Right lobe of liver (tissue), 6 donors: ENCODE measurements at regions not wholly inside any gene's neighbourhood (a gene's known extent, or its start where the extent isn't known, plus 50 kb on each side); places are given as distances from the start of the nearest gene placed in this dataset.

ENCODE experiments used
- ATAC-seq, 4 donors: fragments of 200-7000 bp; cut with Tn5 transposase; one replicate each; pipeline ENCODE4 v1.9.1; 2020; ENCODE audit warnings: mild to moderate bottlenecking in 4 of 4, moderate library complexity in 4 of 4
- DNase-seq, 3 donors: peaks; one replicate each; pipeline ENCODE4 v3.0.0-alpha.2; 2020
- H3K27ac ChIP-seq, 3 donors: fragments of 200-600 bp; one replicate each; pipeline ENCODE4 v1.8.0; 2022
- H3K27me3 ChIP-seq, 2 donors: fragments of 200-600 bp; one replicate each; pipeline ENCODE4 v1.8.0; 2022
- H3K36me3 ChIP-seq, 4 donors: fragments of 200-600 bp; sonication (generic) in 1 of 4; one replicate each; pipeline versions ENCODE4 v1.5.1 to v1.8.0; 2017 to 2022; ENCODE audit warnings: control low read depth in 1 of 4
- H3K4me1 ChIP-seq, 4 donors: fragments of 200-600 bp; sonication (generic) in 1 of 4; one replicate each; pipeline versions ENCODE4 v1.5.1 to v1.8.0; 2017 to 2022; ENCODE audit warnings: control low read depth in 1 of 4
- H3K4me3 ChIP-seq, 3 donors: fragments of 200-600 bp; one replicate each; pipeline ENCODE4 v1.8.0; 2022
- H3K9me3 ChIP-seq, 4 donors: fragments of 200-600 bp; sonication (generic) in 1 of 4; one replicate each; pipeline versions ENCODE4 v1.5.1 to v1.8.0; 2017 to 2022; ENCODE audit warnings: control low read depth in 1 of 4
- POLR2A ChIP-seq: fragments of 450-650 bp; IDR thresholded peaks from one replicate; pipeline ENCODE4 v1.6.1; 2017; ENCODE audit warnings: antibody characterized with exemption, mild to moderate bottlenecking
- WGBS: methylation state at CpG from one replicate; pipeline ENCODE4 v1.1.6; 2018; ENCODE audit warnings: low coverage, low lambda C conversion rate; ENCODE audit not compliant: insufficient coverage; ENCODE audit errors: missing lambda C conversion rate; 5-methylcytosine and 5-hydroxymethylcytosine counted together
- intact Hi-C, 2 donors: fragments of 100-400 bp; cut with DNase I; formaldehyde crosslinking; loops; one replicate each; pipeline versions ENCODE4 v1.11.2 to v1.14.1; 2022
- TF ChIP-seq, protein P1 (sequence below), 4 donors: fragments of 200-600 bp in 3 of 4; fragments of 450-650 bp in 1 of 4; IDR thresholded peaks; one replicate each; pipeline versions ENCODE4 v1.5.1 to v1.8.0; 2016 to 2022; ENCODE audit warnings: antibody characterized with exemption in 4 of 4, mild to moderate bottlenecking in 2 of 4
- donor health status: DM: no; HTN: yes; CAD: no.
- donor health status: DM: no; HTN: no; CAD: no.
- donor health status: DM: no; HTN: no; CAD: no.
- donor health status: DM: no; HTN: yes; CAD: no.
- donor health status: DM: no; HTN: yes; CAD: no.

DNA sequence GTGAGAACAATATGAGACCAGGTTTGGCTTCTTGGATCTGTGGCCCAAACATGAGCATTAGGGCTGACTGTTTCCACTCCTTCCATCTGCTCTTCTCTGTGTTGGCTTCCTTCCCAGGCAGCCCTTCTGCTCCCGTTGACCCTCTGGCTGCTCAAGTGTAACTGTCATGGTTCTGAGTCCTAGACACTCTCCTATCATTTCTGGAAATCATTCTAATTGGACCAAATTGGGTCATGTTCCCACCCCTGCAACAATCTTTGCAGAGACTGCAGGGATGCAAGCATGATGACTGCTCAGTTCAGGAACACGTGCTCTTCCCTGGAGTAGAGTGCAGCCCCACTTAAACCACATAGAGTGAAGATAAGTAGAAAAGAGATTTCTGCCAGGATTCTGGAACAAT, 741.4 kb downstream of the TAF11L14 start:
- H3K9me3 ChIP-seq, result no peaks in the 10 kb centered on the region
- H3K4me1 ChIP-seq, result no peaks in the 10 kb centered on the region
- WGBS, result 38% methylated on average over 2 of the region's 2 CpGs
- no peaks in the 10 kb centered on the region for H3K27me3 ChIP-seq
- no peak for DNase-seq
- no peak overlapping the region for H3K4me3 ChIP-seq
- ATAC-seq, result no peak
- intact Hi-C loops, result no loop called here
- no peak overlapping the region for H3K27ac ChIP-seq
- H3K36me3 ChIP-seq, result no peaks in the 10 kb centered on the region
- TF ChIP-seq, protein P1, sequence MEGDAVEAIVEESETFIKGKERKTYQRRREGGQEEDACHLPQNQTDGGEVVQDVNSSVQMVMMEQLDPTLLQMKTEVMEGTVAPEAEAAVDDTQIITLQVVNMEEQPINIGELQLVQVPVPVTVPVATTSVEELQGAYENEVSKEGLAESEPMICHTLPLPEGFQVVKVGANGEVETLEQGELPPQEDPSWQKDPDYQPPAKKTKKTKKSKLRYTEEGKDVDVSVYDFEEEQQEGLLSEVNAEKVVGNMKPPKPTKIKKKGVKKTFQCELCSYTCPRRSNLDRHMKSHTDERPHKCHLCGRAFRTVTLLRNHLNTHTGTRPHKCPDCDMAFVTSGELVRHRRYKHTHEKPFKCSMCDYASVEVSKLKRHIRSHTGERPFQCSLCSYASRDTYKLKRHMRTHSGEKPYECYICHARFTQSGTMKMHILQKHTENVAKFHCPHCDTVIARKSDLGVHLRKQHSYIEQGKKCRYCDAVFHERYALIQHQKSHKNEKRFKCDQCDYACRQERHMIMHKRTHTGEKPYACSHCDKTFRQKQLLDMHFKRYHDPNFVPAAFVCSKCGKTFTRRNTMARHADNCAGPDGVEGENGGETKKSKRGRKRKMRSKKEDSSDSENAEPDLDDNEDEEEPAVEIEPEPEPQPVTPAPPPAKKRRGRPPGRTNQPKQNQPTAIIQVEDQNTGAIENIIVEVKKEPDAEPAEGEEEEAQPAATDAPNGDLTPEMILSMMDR (IDR thresholded peaks at IDR 0.05), result no peak
- TF ChIP-seq POLR2A, result no peak

DNA sequence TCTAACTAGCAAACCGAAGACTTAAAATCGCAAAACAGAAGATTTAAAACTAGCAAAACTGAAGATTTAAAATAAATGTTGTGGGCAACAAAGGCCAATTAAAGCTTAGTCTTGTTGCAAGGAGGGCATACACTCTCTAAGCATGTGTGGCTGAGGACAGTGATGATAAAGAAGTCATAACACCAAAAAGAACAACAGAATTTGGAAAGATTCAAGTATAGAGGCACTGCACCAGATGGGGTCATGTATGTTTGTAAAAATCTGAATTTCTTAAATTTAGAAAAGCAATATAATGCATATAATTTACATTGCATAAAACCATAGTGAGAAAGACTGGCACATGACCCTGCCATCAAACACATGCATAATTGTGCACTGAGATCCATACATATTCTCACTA, 743.8 kb downstream of the TAF11L14 start:
- DNase-seq (no peak), ATAC-seq (no peak)
- 65% methylated on average over 2 of the region's 2 CpGs for WGBS
- Histone ChIP-seq H3K4me3 (no peak overlapping the region), H3K27me3 (no peaks in the 10 kb centered on the region), H3K4me1 (no peaks in the 10 kb centered on the region), H3K36me3 (no peaks in the 10 kb centered on the region), H3K9me3 (no peaks in the 10 kb centered on the region), H3K27ac (no peak overlapping the region)
- intact Hi-C loops, result no loop called here
- TF ChIP-seq, protein P1 (IDR thresholded peaks at IDR 0.05), result no peak
- TF ChIP-seq POLR2A, result no peak

DNA sequence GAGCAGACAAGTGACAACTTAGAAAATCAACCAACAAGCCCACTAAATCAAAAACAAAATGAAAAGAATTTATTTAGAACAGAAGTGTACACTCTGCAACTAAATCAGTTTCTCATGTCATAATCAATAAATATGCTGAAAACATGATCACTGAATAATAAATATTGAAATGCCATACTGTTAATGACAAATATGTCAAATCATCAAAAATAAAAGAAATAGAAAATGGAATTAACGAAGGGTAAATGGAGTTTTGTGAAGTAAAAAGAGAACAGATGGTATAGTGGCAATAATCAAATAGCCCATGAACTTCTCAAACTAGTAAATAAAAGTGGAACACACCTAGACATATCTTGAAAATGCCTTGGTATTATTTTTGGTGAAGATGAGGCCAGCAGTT, 744.9 kb downstream of the TAF11L14 start:
- Histone ChIP-seq H3K4me1 (no peaks in the 10 kb centered on the region), H3K36me3 (no peaks in the 10 kb centered on the region), H3K4me3 (no peak overlapping the region), H3K27me3 (no peaks in the 10 kb centered on the region), H3K9me3 (no peaks in the 10 kb centered on the region), H3K27ac (no peak overlapping the region)
- intact Hi-C loops, result no loop called here
- TF ChIP-seq, protein P1 (IDR thresholded peaks at IDR 0.05), result no peak
- TF ChIP-seq POLR2A, result no peak
- no peak for DNase-seq
- ATAC-seq, result no peak
- 31% methylated on average over 1 of the region's 1 CpG for WGBS

DNA sequence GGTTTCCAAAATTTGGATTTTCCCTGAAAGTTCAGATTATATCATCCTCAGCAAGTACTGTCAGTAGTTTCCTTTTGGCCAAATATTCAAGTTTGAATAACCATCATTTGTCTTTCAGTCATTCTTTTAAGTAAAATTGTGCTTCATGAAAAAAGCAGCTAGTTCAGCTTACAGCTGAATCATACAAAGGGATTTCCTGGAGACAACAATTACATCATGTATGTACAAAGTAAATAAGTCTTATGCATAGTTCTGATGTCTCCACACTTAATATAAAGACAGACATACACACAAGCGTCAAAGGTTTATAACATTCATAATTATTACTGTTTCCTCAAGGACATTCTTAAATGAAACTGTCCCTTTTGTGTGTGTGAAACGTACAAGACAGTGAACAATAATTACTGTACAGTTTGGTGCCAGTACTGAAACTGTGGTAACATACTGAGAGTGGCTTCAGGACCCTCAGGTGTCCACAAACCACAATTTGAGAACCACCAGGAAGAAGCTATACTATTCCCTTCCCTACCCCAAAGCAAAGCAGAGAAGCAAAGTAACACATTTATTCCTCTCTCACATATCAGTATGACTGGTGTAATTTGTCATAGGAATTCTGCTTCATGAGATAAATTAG, 746.6 kb downstream of the TAF11L14 start:
- ATAC-seq (no peak), DNase-seq (no peak)
- Histone ChIP-seq H3K27me3 (no peaks in the 10 kb centered on the region), H3K4me3 (no peak overlapping the region), H3K27ac (no peak overlapping the region), H3K9me3 (no peaks in the 10 kb centered on the region), H3K36me3 (no peaks in the 10 kb centered on the region), H3K4me1 (no peaks in the 10 kb centered on the region)
- 24% methylated on average over 2 of the region's 2 CpGs for WGBS
- intact Hi-C loops, result no loop called here
- no peak for TF ChIP-seq POLR2A
- TF ChIP-seq, protein P1 (IDR thresholded peaks at IDR 0.05), result no peak
